GM23338 (cell line): ENCODE measurements at regions not wholly inside any gene's neighbourhood (a gene's known extent, or its start where the extent isn't known, plus 50 kb on each side); places are given as distances from the start of the nearest gene placed in this dataset.

Experiments used
- CREB1 ChIP-seq: fragments of 250-450 bp; sonication (Bioruptor Pico); IDR thresholded peaks from 2 replicates; pipeline ENCODE4 v1.5.0; 2020; ENCODE audit warnings: low read depth, mild to moderate bottlenecking, moderate library complexity
- CTCF ChIP-seq, 2 experiments: fragments of 200-600 bp in 1 of 2; sonication (generic) in 1 of 2; conservative IDR thresholded peaks; 2 replicates each; pipeline versions ENCODE4 v1.5.1 to v1.6.1; 2016 to 2017; ENCODE audit warnings: antibody characterized with exemption in 2 of 2, low read depth in 2 of 2, mild to moderate bottlenecking in 2 of 2, moderate library complexity in 1 of 2
- ETS1 ChIP-seq: IDR thresholded peaks from 2 replicates; pipeline ENCODE4 v1.6.1; 2016; ENCODE audit warnings: antibody characterized with exemption
- EZH2 ChIP-seq: fragments of 200-600 bp; sonication (generic); IDR thresholded peaks from one replicate; pipeline ENCODE4 v1.8.0; 2017; ENCODE audit warnings: antibody characterized with exemption, mild to moderate bottlenecking, low read depth; ENCODE audit not compliant: unreplicated experiment
- EZH2phosphoT487 ChIP-seq: fragments of 200-600 bp; sonication (generic); IDR thresholded peaks from one replicate; pipeline ENCODE4 v1.8.1; 2018; ENCODE audit warnings: antibody characterized with exemption; ENCODE audit not compliant: unreplicated experiment
- JUNB ChIP-seq: IDR thresholded peaks from one replicate; pipeline ENCODE4 v1.6.1; 2016; ENCODE audit warnings: antibody characterized with exemption; ENCODE audit not compliant: unreplicated experiment
- NANOG ChIP-seq: IDR thresholded peaks from 2 replicates; pipeline ENCODE4 v1.6.1; 2016; ENCODE audit warnings: antibody characterized with exemption, borderline replicate concordance
- POLR2AphosphoS5 ChIP-seq: IDR thresholded peaks from 2 replicates; pipeline ENCODE4 v1.6.1; 2016; ENCODE audit warnings: antibody characterized with exemption, low read depth
- REST ChIP-seq: IDR thresholded peaks from one replicate; pipeline ENCODE4 v1.6.1; 2018; ENCODE audit warnings: antibody characterized with exemption; ENCODE audit not compliant: unreplicated experiment
- STAT1 ChIP-seq: IDR thresholded peaks from one replicate; pipeline ENCODE4 v1.6.1; 2016; ENCODE audit warnings: antibody characterized with exemption; ENCODE audit not compliant: unreplicated experiment
- ZNF462 ChIP-seq: fragments of 250-450 bp; sonication (Bioruptor Pico); IDR thresholded peaks from 2 replicates; pipeline ENCODE4 v1.5.0; 2020; ENCODE audit warnings: mild to moderate bottlenecking, moderate library complexity

GRCh38 chr2:144052083-144052482 lies 467.8 kb downstream of the ZEB2 start:
- no peak for TF ChIP-seq ETS1
- no peak for TF ChIP-seq CREB1
- TF ChIP-seq CTCF (conservative IDR thresholded peaks at IDR 0.05; ENCODE audit: low read depth in 2 of 2) = no peak
- no peak for TF ChIP-seq EZH2phosphoT487
- no peak for TF ChIP-seq EZH2
- TF ChIP-seq REST = no peak
- TF ChIP-seq STAT1 = no peak
- TF ChIP-seq JUNB = no peak
- TF ChIP-seq POLR2AphosphoS5 = no peak
- TF ChIP-seq ZNF462 = no peak
- TF ChIP-seq NANOG = no peak
